ENCODE measurements at regions not wholly inside any gene's neighbourhood (a gene's known extent, or its start where the extent isn't known, plus 50 kb on each side); places are given as distances from the start of the nearest gene placed in this dataset.

GRCh38 chr11:100636536-100636935, 50.6 kb upstream of the ARHGAP42 start:
- H3K36me3 Mint-ChIP-seq (ENCODE audit: low read depth), result no peaks in the 10 kb centered on the region
- DNase-seq, result no peak
- H3K9ac ChIP-seq (ENCODE audit: extremely low read depth, low read length, poor library complexity, severe bottlenecking), result no peak overlapping the region
- H3K36me3 ChIP-seq (ENCODE audit: control insufficient read depth, insufficient read depth, low read length), result no peaks in the 10 kb centered on the region
- H3K9me3 ChIP-seq (ENCODE audit: control insufficient read depth, low read length), result no peaks in the 10 kb centered on the region
- no peaks in the 10 kb centered on the region for H3K9me3 Mint-ChIP-seq
- no peak overlapping the region for H3K27ac ChIP-seq (ENCODE audit: low read depth, low read length)
- no peak overlapping the region for H3K4me3 Mint-ChIP-seq
- 89 to 100% methylated on average over 3 of the region's 3 CpGs for WGBS, 2 experiments (ENCODE audit: insufficient coverage in 1 of 2, insufficient read length in 1 of 2)
- no peak overlapping the region for H3K4me3 ChIP-seq (ENCODE audit: low read length)
- H3K27me3 Mint-ChIP-seq (ENCODE audit: insufficient read depth), result peaks cover 5% of the 10 kb centered on the region
- H3K27me3 ChIP-seq (ENCODE audit: control insufficient read depth, insufficient read depth, low read length, poor library complexity, severe bottlenecking), result no peaks in the 10 kb centered on the region
- peaks cover 28% of the 10 kb centered on the region for H3K4me1 Mint-ChIP-seq
- TF ChIP-seq CTCF (conservative IDR thresholded peaks at IDR 0.05), result no peak
- no peaks in the 10 kb centered on the region for H3K4me1 ChIP-seq (ENCODE audit: control insufficient read depth, insufficient read depth, low read length)
- no peak overlapping the region for H3K27ac Mint-ChIP-seq
